ENCODE measurements at regions not wholly inside any gene's neighbourhood (a gene's known extent, or its start where the extent isn't known, plus 50 kb on each side); places are given as distances from the start of the nearest gene placed in this dataset.

GRCh38 chr1:71196685-71197084, 115.8 kb upstream of the ZRANB2 start:
- ATAC-seq (ENCODE audit: low FRiP score), result no peak
- DNase-seq (ENCODE audit: low spot score), result no peak
- TF ChIP-seq CTCF (IDR thresholded peaks at IDR 0.05), result no peak

- DNase-seq (ENCODE audit: low spot score) (no peak), ATAC-seq (ENCODE audit: low FRiP score) (no peak)
- no peak for TF ChIP-seq CTCF (IDR thresholded peaks at IDR 0.05)
Observed at GRCh38 chr1:71193153-71193552, 112.3 kb upstream of the ZRANB2 start.

- no peak for ATAC-seq (ENCODE audit: low FRiP score)
- no peak for DNase-seq (ENCODE audit: low spot score)
- no peak for TF ChIP-seq CTCF (IDR thresholded peaks at IDR 0.05)
Observed at GRCh38 chr1:71191520-71191919, 110.7 kb upstream of the ZRANB2 start.

- ATAC-seq (ENCODE audit: low FRiP score), result no peak
- no peak for TF ChIP-seq CTCF (IDR thresholded peaks at IDR 0.05)
- no peak for DNase-seq (ENCODE audit: low spot score)
Observed at GRCh38 chr1:71190843-71191242, 110.0 kb upstream of the ZRANB2 start.

GRCh38 chr1:71184410-71184809, 103.6 kb upstream of the ZRANB2 start:
- no peak for TF ChIP-seq CTCF (IDR thresholded peaks at IDR 0.05)
- ATAC-seq (ENCODE audit: low FRiP score), result no peak
- no peak for DNase-seq (ENCODE audit: low spot score)

- ATAC-seq (ENCODE audit: low FRiP score) (no peak), DNase-seq (ENCODE audit: low spot score) (no peak)
- TF ChIP-seq CTCF (IDR thresholded peaks at IDR 0.05), result no peak
Observed at GRCh38 chr1:71179997-71180396, 99.2 kb upstream of the ZRANB2 start.

GRCh38 chr1:71170925-71171324, 90.1 kb upstream of the ZRANB2 start:
- ATAC-seq (ENCODE audit: low FRiP score) (no peak), DNase-seq (ENCODE audit: low spot score) (no peak)
- TF ChIP-seq CTCF (IDR thresholded peaks at IDR 0.05), result no peak
